Lower leg skin (tissue), 4 donors: ENCODE measurements at regions not wholly inside any gene's neighbourhood (a gene's known extent, or its start where the extent isn't known, plus 50 kb on each side); places are given as distances from the start of the nearest gene placed in this dataset.

Experiments
- DNase-seq, 2 donors: peaks; one replicate each; pipeline ENCODE4 v3.0.0-alpha.2; 2019; ENCODE audit warnings: low spot score in 2 of 2
- H3K4me3 ChIP-seq: fragments of 200-600 bp; sonication (generic); 2 replicates; pipeline ENCODE4 v1.5.1; 2017; ENCODE audit warnings: mild to moderate bottlenecking, low read depth; ENCODE audit not compliant: poor library complexity, severe bottlenecking
- POLR2A ChIP-seq, 2 donors: fragments of 450-650 bp; IDR thresholded peaks; one replicate each; pipeline ENCODE4 v1.6.1; 2016 to 2017; ENCODE audit warnings: antibody characterized with exemption in 2 of 2, mild to moderate bottlenecking in 1 of 2, moderate library complexity in 1 of 2
- WGBS, 2 donors: methylation state at CpG; one replicate each; pipeline ENCODE4 v1.1.5; 2018; 5-methylcytosine and 5-hydroxymethylcytosine counted together
- intact Hi-C: fragments of 100-400 bp; cut with DNase I; formaldehyde crosslinking; loops from one replicate; pipeline ENCODE4 v1.15.0; 2023; ENCODE audit warnings: low total_unique reads
- TF ChIP-seq, protein P1 (sequence below), 3 donors: fragments of 450-650 bp; IDR thresholded peaks; one replicate each; pipeline ENCODE4 v1.5.1; 2016; ENCODE audit warnings: antibody characterized with exemption in 3 of 3, mild to moderate bottlenecking in 3 of 3, moderate library complexity in 2 of 3

DNA sequence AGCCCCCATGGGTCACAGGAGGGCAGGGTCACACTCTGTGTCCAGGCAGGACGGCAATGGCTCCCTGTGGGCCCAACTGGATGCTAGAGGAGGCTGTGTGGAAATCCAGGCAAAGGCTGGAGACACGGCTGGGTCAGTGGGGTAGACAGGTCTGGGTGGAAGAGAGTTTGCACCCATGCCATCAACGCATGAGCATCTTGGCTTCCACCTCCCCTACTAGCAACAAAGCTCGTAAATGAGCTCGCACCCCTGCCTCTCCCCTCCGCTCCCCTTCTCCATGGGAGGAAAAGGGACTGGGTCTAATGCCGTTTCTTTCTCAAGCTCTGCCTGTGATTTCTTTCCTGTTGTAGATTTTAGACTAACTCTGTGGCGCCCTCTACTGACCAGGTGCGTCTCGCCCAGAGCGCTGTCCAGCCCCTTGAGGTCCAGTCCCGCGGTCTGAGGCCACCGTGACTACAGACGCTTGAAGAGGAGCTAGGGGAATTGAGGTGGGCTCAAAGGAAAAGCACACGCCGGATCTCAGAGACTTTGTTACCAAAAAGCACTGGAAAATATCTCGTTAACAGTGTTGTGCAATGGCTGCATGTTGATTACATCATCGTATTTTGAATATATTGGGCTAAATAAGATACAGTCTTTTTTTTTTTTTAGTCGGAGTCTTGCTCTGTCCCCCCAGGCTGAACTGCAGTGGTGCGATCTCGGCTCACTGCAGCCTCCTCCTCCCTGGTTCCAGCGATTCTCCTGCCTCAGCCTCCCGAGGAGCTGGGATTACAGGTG is 50.7 kb upstream of the USP29 start:
- WGBS, 2 donors = 39 to 40% methylated on average over 24 of the region's 24 CpGs

More for the DNA sequence above, 50.7 kb upstream of the USP29 start:
- intact Hi-C loops = no loop called here
- no peak overlapping the region for H3K4me3 ChIP-seq
- DNase-seq = no peak
- TF ChIP-seq, protein P1, sequence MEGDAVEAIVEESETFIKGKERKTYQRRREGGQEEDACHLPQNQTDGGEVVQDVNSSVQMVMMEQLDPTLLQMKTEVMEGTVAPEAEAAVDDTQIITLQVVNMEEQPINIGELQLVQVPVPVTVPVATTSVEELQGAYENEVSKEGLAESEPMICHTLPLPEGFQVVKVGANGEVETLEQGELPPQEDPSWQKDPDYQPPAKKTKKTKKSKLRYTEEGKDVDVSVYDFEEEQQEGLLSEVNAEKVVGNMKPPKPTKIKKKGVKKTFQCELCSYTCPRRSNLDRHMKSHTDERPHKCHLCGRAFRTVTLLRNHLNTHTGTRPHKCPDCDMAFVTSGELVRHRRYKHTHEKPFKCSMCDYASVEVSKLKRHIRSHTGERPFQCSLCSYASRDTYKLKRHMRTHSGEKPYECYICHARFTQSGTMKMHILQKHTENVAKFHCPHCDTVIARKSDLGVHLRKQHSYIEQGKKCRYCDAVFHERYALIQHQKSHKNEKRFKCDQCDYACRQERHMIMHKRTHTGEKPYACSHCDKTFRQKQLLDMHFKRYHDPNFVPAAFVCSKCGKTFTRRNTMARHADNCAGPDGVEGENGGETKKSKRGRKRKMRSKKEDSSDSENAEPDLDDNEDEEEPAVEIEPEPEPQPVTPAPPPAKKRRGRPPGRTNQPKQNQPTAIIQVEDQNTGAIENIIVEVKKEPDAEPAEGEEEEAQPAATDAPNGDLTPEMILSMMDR (IDR thresholded peaks at IDR 0.05) = no peak
- no peak for TF ChIP-seq POLR2A (IDR thresholded peaks at IDR 0.05)
